ENCODE measurements at regions not wholly inside any gene's neighbourhood (a gene's known extent, or its start where the extent isn't known, plus 50 kb on each side); places are given as distances from the start of the nearest gene placed in this dataset.
A peak's percentile ranks its signal among the peaks of the same experiment; 100 is the strongest.

- DNase-seq: no peak
These were observed 227.7 kb downstream of the BCAT1 start for GRCh38 chr12:24721191-24721590.

GRCh38 chr12:24719293-24719721 lies 229.6 kb downstream of the BCAT1 start:
- DNase-seq: peak; percentile 72

GRCh38 chr12:24718617-24719016 lies 230.3 kb downstream of the BCAT1 start:
- no peak for DNase-seq

- no peak for DNase-seq
These were observed 234.7 kb downstream of the BCAT1 start for GRCh38 chr12:24714237-24714636.

- DNase-seq: no peak
These were observed 237.6 kb downstream of the BCAT1 start for GRCh38 chr12:24711056-24712008.

GRCh38 chr12:24709216-24709615 lies 239.7 kb downstream of the BCAT1 start:
- DNase-seq: no peak

- DNase-seq: no peak
These were observed 240.2 kb downstream of the BCAT1 start for GRCh38 chr12:24708718-24709117.

- no peak for DNase-seq
These were observed 240.9 kb downstream of the BCAT1 start for GRCh38 chr12:24708043-24708442.

- DNase-seq: no peak
These were observed 241.6 kb downstream of the BCAT1 start for GRCh38 chr12:24707334-24707733.

GRCh38 chr12:24705741-24706358 lies 243.1 kb downstream of the BCAT1 start:
- no peak for DNase-seq

GRCh38 chr12:24705216-24705615 lies 243.7 kb downstream of the BCAT1 start:
- no peak for DNase-seq

GRCh38 chr12:24701343-24701742 lies 247.6 kb downstream of the BCAT1 start:
- no peak for DNase-seq

GRCh38 chr12:24698972-24699371 lies 249.9 kb downstream of the BCAT1 start:
- no peak for DNase-seq

GRCh38 chr12:24697769-24698168 lies 251.1 kb downstream of the BCAT1 start:
- no peak for DNase-seq

- no peak for DNase-seq
These were observed 251.6 kb downstream of the BCAT1 start for GRCh38 chr12:24697295-24697694.

- no peak for DNase-seq
These were observed 252.1 kb downstream of the BCAT1 start for GRCh38 chr12:24696800-24697199.

- DNase-seq: no peak
These were observed 253.1 kb downstream of the BCAT1 start for GRCh38 chr12:24695657-24696329.

- DNase-seq: no peak
These were observed 253.8 kb downstream of the BCAT1 start for GRCh38 chr12:24695103-24695502.

GRCh38 chr12:24688601-24689000 lies 260.3 kb downstream of the BCAT1 start:
- DNase-seq: no peak

GRCh38 chr12:24681570-24681969 lies 267.3 kb downstream of the BCAT1 start:
- DNase-seq: no peak

- no peak for DNase-seq
These were observed 269.8 kb downstream of the BCAT1 start for GRCh38 chr12:24679126-24679525.

- DNase-seq: no peak
These were observed 270.5 kb downstream of the BCAT1 start for GRCh38 chr12:24678436-24678835.

- no peak for DNase-seq
These were observed 280.3 kb downstream of the BCAT1 start for GRCh38 chr12:24668563-24668962.
